ENCODE measurements at regions not wholly inside any gene's neighbourhood (a gene's known extent, or its start where the extent isn't known, plus 50 kb on each side); places are given as distances from the start of the nearest gene placed in this dataset.

- no peaks in the 10 kb centered on the region for H3K27me3 ChIP-seq (ENCODE audit: control insufficient read depth in 4 of 4, insufficient read depth in 4 of 4, low read length in 3 of 4)
- WGBS: 86% methylated on average over 2 of the region's 2 CpGs
- no peak overlapping the region for H3K9ac ChIP-seq (ENCODE audit: low read depth in 1 of 2, low read length in 2 of 2)
- H3K27ac ChIP-seq (ENCODE audit: low read depth in 1 of 2, low read length in 2 of 2): no peak overlapping the region
- H3K4me3 ChIP-seq (ENCODE audit: low read depth in 1 of 3, low read length in 3 of 3): no peak overlapping the region
- no peaks in the 10 kb centered on the region for H3K36me3 ChIP-seq (ENCODE audit: control insufficient read depth in 4 of 4, insufficient read depth in 3 of 4, low read depth in 1 of 4, low read length in 3 of 4)
- TF ChIP-seq ZBTB33 (IDR thresholded peaks at IDR 0.05) (no peak), RXRA (IDR thresholded peaks at IDR 0.05) (no peak), RAD21 (IDR thresholded peaks at IDR 0.05) (no peak), SP1 (IDR thresholded peaks at IDR 0.05) (no peak), CTCF (IDR thresholded peaks at IDR 0.05; ENCODE audit: low read depth, low read length, missing input control) (no peak), FOXA2 (IDR thresholded peaks at IDR 0.05) (no peak), MAX (IDR thresholded peaks at IDR 0.05) (no peak), YY1 (IDR thresholded peaks at IDR 0.05) (no peak), EGR1 (IDR thresholded peaks at IDR 0.05; ENCODE audit: low read depth in 2 of 2) (no peak), GABPA (IDR thresholded peaks at IDR 0.05 in 1 of 2, conservative IDR thresholded peaks at IDR 0.05 in 1 of 2) (no peak), TAF1 (conservative IDR thresholded peaks at IDR 0.05) (no peak), ATF3 (IDR thresholded peaks at IDR 0.05) (no peak), FOXA1 (IDR thresholded peaks at IDR 0.05) (no peak), REST (IDR thresholded peaks at IDR 0.05) (no peak), HNF4A (conservative IDR thresholded peaks at IDR 0.05) (no peak), JUND (IDR thresholded peaks at IDR 0.05) (no peak), NR2F2 (IDR thresholded peaks at IDR 0.05) (no peak), HNF4G (IDR thresholded peaks at IDR 0.05) (no peak)
- DNase-seq (ENCODE audit: low spot score): no peak
- H3K4me1 ChIP-seq (ENCODE audit: control insufficient read depth in 4 of 4, insufficient read depth in 4 of 4, low read length in 3 of 4): no peaks in the 10 kb centered on the region
- no peaks in the 10 kb centered on the region for H3K9me3 ChIP-seq (ENCODE audit: control insufficient read depth in 4 of 4, low read length in 3 of 4)
Measured at GRCh38 chr3:107189158-107189791, 188.0 kb upstream of the CCDC54 start.

Measured in liver (tissue), 8 donors.